H1 (cell line): ENCODE measurements at regions not wholly inside any gene's neighbourhood (a gene's known extent, or its start where the extent isn't known, plus 50 kb on each side); places are given as distances from the start of the nearest gene placed in this dataset.

Experiments used
- CTCF ChIA-PET: fragments of 300-600 bp; sonication (Branson Sonifier 250); formaldehyde crosslinking; loops from one replicate; lab custom pipeline; 2021; ENCODE audit not compliant: partially characterized antibody; lab: Charles Lee
- POLR2A ChIA-PET: fragments of 300-600 bp; sonication (Branson Sonifier 250); formaldehyde crosslinking; loops from one replicate; lab custom pipeline; 2021; ENCODE audit warnings: inconsistent platforms; ENCODE audit not compliant: partially characterized antibody; lab: Charles Lee
- DNase-seq, 2 experiments: peaks; one replicate each; pipeline versions ENCODE4 v3.0.0 to v3.0.0-alpha.2; 2010 to 2022; ENCODE audit warnings: low spot score in 2 of 2, low read depth in 1 of 2, mixed read lengths in 1 of 2
- FAIRE-seq: peaks from 2 replicates; lab custom pipeline; 2011; peaks lifted over from hg19 to GRCh38; lab: Jason Lieb, UNC
- H2AFZ ChIP-seq: 2 replicates; pipeline ENCODE4 v1.8.1; 2012; ENCODE audit warnings: low read length, inconsistent platforms
- H2AK5ac ChIP-seq: 2 replicates; pipeline ENCODE4 v1.6.1; 2013; ENCODE audit warnings: low read depth, low read length
- H2BK120ac ChIP-seq: replicated peaks from 2 replicates; pipeline ENCODE3; 2013; ENCODE audit warnings: low read depth, low read length, inconsistent platforms
- H2BK12ac ChIP-seq: 2 replicates; pipeline ENCODE4 v1.6.1; 2013; ENCODE audit warnings: low read depth, low read length
- H2BK15ac ChIP-seq: 2 replicates; pipeline ENCODE4 v1.6.1; 2013; ENCODE audit warnings: low read length
- H2BK20ac ChIP-seq: 2 replicates; pipeline ENCODE4 v1.6.1; 2013; ENCODE audit warnings: low read length
- H2BK5ac ChIP-seq: 2 replicates; pipeline ENCODE4 v1.6.1; 2013; ENCODE audit warnings: low read depth, low read length
- H3K14ac ChIP-seq: 2 replicates; pipeline ENCODE4 v1.6.1; 2013; ENCODE audit warnings: inconsistent platforms; ENCODE audit not compliant: insufficient read length
- H3K18ac ChIP-seq: 2 replicates; pipeline ENCODE4 v1.6.1; 2013; ENCODE audit warnings: low read length; ENCODE audit errors: extremely low read depth
- H3K23ac ChIP-seq: 2 replicates; pipeline ENCODE4 v1.6.1; 2013; ENCODE audit warnings: inconsistent platforms; ENCODE audit not compliant: insufficient read length
- H3K23me2 ChIP-seq: 2 replicates; pipeline ENCODE4 v1.6.1; 2013; ENCODE audit warnings: low read depth, low read length
- H3K27ac ChIP-seq: 2 replicates; pipeline ENCODE4 v1.6.1; 2011; ENCODE audit warnings: low read depth, low read length, inconsistent platforms
- H3K27me3 ChIP-seq, 4 experiments: replicated peaks in 1 of 4; 1 replicate in 1 of 4; 2 replicates in 3 of 4; pipeline versions ENCODE4 v1.6.1 to v1.8.1; 2011 to 2013; ENCODE audit warnings: low read length in 3 of 4, mild to moderate bottlenecking in 3 of 4, inconsistent platforms in 2 of 4, mixed read lengths in 2 of 4, moderate library complexity in 1 of 4; ENCODE audit not compliant: control insufficient read depth in 3 of 4, insufficient read depth in 3 of 4; ENCODE audit errors: extremely low read depth in 1 of 4
- H3K36me3 ChIP-seq, 4 experiments: 2 replicates each; pipeline versions ENCODE4 v1.6.1 to v1.8.1; 2011 to 2013; ENCODE audit warnings: mild to moderate bottlenecking in 4 of 4, low read length in 3 of 4, moderate library complexity in 2 of 4, control low read depth in 1 of 4, inconsistent platforms in 1 of 4; ENCODE audit not compliant: insufficient read depth in 4 of 4, control insufficient read depth in 2 of 4
- H3K4ac ChIP-seq: replicated peaks from 2 replicates; pipeline ENCODE3; 2013; ENCODE audit warnings: low read length, low read depth, mixed read lengths, inconsistent platforms; ENCODE audit not compliant: insufficient read length
- H3K4me1 ChIP-seq, 4 experiments: replicated peaks in 1 of 4; 1 replicate in 1 of 4; 2 replicates in 3 of 4; pipeline versions ENCODE4 v1.6.1 to v1.8.1; 2011 to 2013; ENCODE audit warnings: low read length in 3 of 4, inconsistent platforms in 2 of 4, mixed read lengths in 1 of 4; ENCODE audit not compliant: insufficient read depth in 4 of 4, control insufficient read depth in 3 of 4
- H3K4me2 ChIP-seq, 2 experiments: 2 replicates each; pipeline versions ENCODE4 v1.6.1 to v1.8.1; 2011 to 2013; ENCODE audit warnings: low read depth in 2 of 2, low read length in 2 of 2, control low read depth in 1 of 2, inconsistent platforms in 1 of 2, mild to moderate bottlenecking in 1 of 2; ENCODE audit not compliant: insufficient read depth in 1 of 2
- H3K4me3 ChIP-seq, 4 experiments: fragments of 200-600, 300-600 bp in 1 of 4; sonication (generic), shearing (Covaris generic), sonication (Bioruptor Twin) in 1 of 4; 2 replicates each; pipeline versions ENCODE4 v1.5.1 to v1.8.1; 2011 to 2016; ENCODE audit warnings: low read length in 4 of 4, low read depth in 3 of 4, control low read depth in 2 of 4, inconsistent platforms in 2 of 4, mild to moderate bottlenecking in 2 of 4, mixed read lengths in 1 of 4, moderate library complexity in 1 of 4; ENCODE audit not compliant: insufficient read depth in 2 of 4; ENCODE audit errors: extremely low read depth in 1 of 4
- H3K56ac ChIP-seq: replicated peaks from 2 replicates; pipeline ENCODE3; 2013; ENCODE audit warnings: low read depth, mild to moderate bottlenecking, mixed read lengths, low read length, inconsistent platforms; ENCODE audit not compliant: insufficient read length
- H3K79me1 ChIP-seq: 2 replicates; pipeline ENCODE4 v1.6.1; 2013; ENCODE audit warnings: low read depth, low read length, control low read depth
- H3K79me2 ChIP-seq, 2 experiments: 2 replicates each; pipeline versions ENCODE4 v1.6.1 to v1.8.1; 2012 to 2013; ENCODE audit warnings: low read length in 2 of 2, mild to moderate bottlenecking in 2 of 2, inconsistent platforms in 1 of 2; ENCODE audit not compliant: insufficient read depth in 2 of 2, control insufficient read depth in 1 of 2
- H3K9ac ChIP-seq, 4 experiments: replicated peaks in 1 of 4; 1 replicate in 1 of 4; 2 replicates in 3 of 4; pipeline versions ENCODE4 v1.6.1 to v1.8.1; 2011 to 2013; ENCODE audit warnings: low read depth in 3 of 4, low read length in 3 of 4, control low read depth in 2 of 4, mild to moderate bottlenecking in 2 of 4, moderate library complexity in 2 of 4, inconsistent platforms in 1 of 4; ENCODE audit errors: extremely low read depth in 1 of 4
- H3K9me3 ChIP-seq, 2 experiments: 2 replicates each; pipeline versions ENCODE4 v1.6.1 to v1.8.1; 2012 to 2013; ENCODE audit warnings: mild to moderate bottlenecking in 2 of 2, moderate library complexity in 2 of 2, control low read depth in 1 of 2, inconsistent platforms in 1 of 2, low read depth in 1 of 2, low read length in 1 of 2, mixed read lengths in 1 of 2; ENCODE audit not compliant: insufficient read depth in 2 of 2
- H4K20me1 ChIP-seq, 2 experiments: replicated peaks in 1 of 2; 2 replicates each; pipeline versions ENCODE3 to v1.8.1; 2011 to 2013; ENCODE audit warnings: inconsistent platforms in 2 of 2, low read length in 2 of 2, mild to moderate bottlenecking in 1 of 2; ENCODE audit not compliant: insufficient read depth in 2 of 2, control insufficient read depth in 1 of 2
- H4K5ac ChIP-seq: 2 replicates; pipeline ENCODE4 v1.6.1; 2013; ENCODE audit warnings: low read length, low read depth, mixed read lengths, inconsistent platforms; ENCODE audit not compliant: insufficient read length
- H4K8ac ChIP-seq: 2 replicates; pipeline ENCODE4 v1.8.0; 2013; ENCODE audit warnings: mild to moderate bottlenecking, moderate library complexity, low read length, inconsistent platforms; ENCODE audit not compliant: insufficient read depth; ENCODE audit errors: extremely low read depth
- H4K91ac ChIP-seq: replicated peaks from 2 replicates; pipeline ENCODE3; 2013; ENCODE audit warnings: low read length, mixed read lengths, inconsistent platforms; ENCODE audit not compliant: insufficient read length
- ASH2L ChIP-seq: fragments of 200-600, 300-600 bp; sonication (generic); IDR thresholded peaks from one replicate; pipeline ENCODE4 v1.7.1; 2017; ENCODE audit warnings: low read length
- CHD2 ChIP-seq: IDR thresholded peaks from 2 replicates; pipeline ENCODE4 v1.6.1; 2012; ENCODE audit warnings: low read length, improper control_type of control experiment
- CREB1 ChIP-seq: IDR thresholded peaks from 2 replicates; pipeline ENCODE4 v1.6.1; 2012; ENCODE audit warnings: inconsistent platforms
- KDM1A ChIP-seq: fragments of 200-600, 300-600 bp; sonication (generic); IDR thresholded peaks from 2 replicates; pipeline ENCODE4 v1.7.1; 2016; ENCODE audit warnings: mild to moderate bottlenecking, low read length, borderline replicate concordance
- PHF8 ChIP-seq: fragments of 200-600 bp; sonication (generic); conservative IDR thresholded peaks from 2 replicates; pipeline ENCODE4 v1.7.1; 2012; ENCODE audit warnings: low read depth, mild to moderate bottlenecking, inconsistent platforms, low read length, moderate library complexity
- POU5F1 ChIP-seq: IDR thresholded peaks from 2 replicates; pipeline ENCODE4 v1.6.1; 2011; ENCODE audit warnings: low read depth, mild to moderate bottlenecking, low read length, moderate library complexity
- RAD21 ChIP-seq, 2 experiments: IDR thresholded peaks in 1 of 2; conservative IDR thresholded peaks in 1 of 2; 2 replicates each; pipeline ENCODE4 v1.6.1; 2011; ENCODE audit warnings: low read depth in 2 of 2, low read length in 2 of 2, improper control_type of control experiment in 1 of 2, inconsistent platforms in 1 of 2, mild to moderate bottlenecking in 1 of 2, moderate library complexity in 1 of 2
- RFX5 ChIP-seq: IDR thresholded peaks from 2 replicates; pipeline ENCODE4 v1.6.1; 2011; ENCODE audit warnings: low read depth, low read length, improper control_type of control experiment, borderline replicate concordance
- SIX5 ChIP-seq: IDR thresholded peaks from 2 replicates; pipeline ENCODE4 v1.6.1; 2011; ENCODE audit warnings: mild to moderate bottlenecking, low read depth, low read length
- YY1 ChIP-seq: IDR thresholded peaks from 2 replicates; pipeline ENCODE4 v1.6.1; 2011; ENCODE audit warnings: low read depth, mild to moderate bottlenecking, low read length
- WGBS, 2 experiments: shearing (Covaris generic) in 1 of 2; methylation state at CpG; one replicate each; pipeline versions ENCODE4 v1.1.6 to v1.1.7; 2013 to 2015; ENCODE audit warnings: low lambda C conversion rate in 2 of 2, mixed read lengths in 2 of 2, inconsistent platforms in 1 of 2, low coverage in 1 of 2, missing lambda C conversion rate in 1 of 2; ENCODE audit not compliant: insufficient replicate concordance in 2 of 2, insufficient coverage in 1 of 2, insufficient read length in 1 of 2; ENCODE audit errors: extremely low coverage in 1 of 2, missing lambda C conversion rate in 1 of 2; 5-methylcytosine and 5-hydroxymethylcytosine counted together
- TF ChIP-seq, protein P1 (sequence below), 3 experiments: IDR thresholded peaks; 1 replicate in 2 of 3; 2 replicates in 1 of 3; pipeline versions ENCODE4 v1.5.1 to v1.6.1; 2011; ENCODE audit warnings: low read length in 3 of 3, mild to moderate bottlenecking in 3 of 3, inconsistent platforms in 2 of 3, low read depth in 1 of 3, moderate library complexity in 1 of 3; ENCODE audit not compliant: insufficient read depth in 1 of 3; ENCODE audit errors: control extremely low read depth in 1 of 3

GRCh38 chr6:168884646-168885086 lies 369.0 kb downstream of the THBS2 start:
- WGBS, 2 experiments = 24% methylated on average over 37 of the region's 37 CpGs; no CpG with 5 or more reads in 1 of the 2 experiments
- no peak overlapping the region for H2BK12ac ChIP-seq
- no peak overlapping the region for H3K9ac ChIP-seq
- H3K27ac ChIP-seq = no peak overlapping the region
- H3K27me3 ChIP-seq = peaks cover 0 to 11% (median 9%) of the 10 kb centered on the region in 4 experiments; a peak in 4 of 7 replicates
- 0 out of 2 replicates have a peak overlapping the region, but pooled peaks have one; percentile 19 for H2BK15ac ChIP-seq
- no peaks in the 10 kb centered on the region for H4K20me1 ChIP-seq
- H3K23ac ChIP-seq = no peak overlapping the region
- H3K79me1 ChIP-seq = no peaks in the 10 kb centered on the region
- H3K18ac ChIP-seq = no peak overlapping the region; the same call in 1 of the 2 replicates
- no peak overlapping the region; the same call in 1 of the 2 replicates for H4K8ac ChIP-seq
- no peak overlapping the region for H2AK5ac ChIP-seq
- no peak overlapping the region for H4K5ac ChIP-seq
- H3K9me3 ChIP-seq = no peaks in the 10 kb centered on the region
- H3K4me3 ChIP-seq = peak overlapping the region in 1 of 4 experiments; percentile 44; a peak in 1 of 8 replicates
- ChIA-PET CTCF (interaction anchor here (1.0 to 3.3 kb wide), 3 partner anchors 315 to 514 kb away, joined by 3 to 15 read pairs (median 3); no protein-coding TSS in a partner anchor), POLR2A (no interaction called here)
- peak overlapping the region; percentile 95; the same call in 1 of the 2 replicates for H2AFZ ChIP-seq
- H3K56ac ChIP-seq = no peak overlapping the region
- no peak overlapping the region for H4K91ac ChIP-seq
- no peaks in the 10 kb centered on the region for H3K36me3 ChIP-seq
- no peaks in the 10 kb centered on the region for H3K79me2 ChIP-seq
- no peak overlapping the region for H3K14ac ChIP-seq
- H3K4me2 ChIP-seq = peak overlapping the region in 1 of 2 experiments; percentile 55; a peak in 2 of 4 replicates
- H3K4ac ChIP-seq = no peak overlapping the region
- H2BK120ac ChIP-seq = no peak overlapping the region
- no peaks in the 10 kb centered on the region for H3K23me2 ChIP-seq
- no peak overlapping the region for H2BK20ac ChIP-seq
- DNase-seq (peak in 1 of 2 experiments; percentile 98), FAIRE-seq (no peak)
- no peak overlapping the region for H2BK5ac ChIP-seq
- H3K4me1 ChIP-seq = no peaks in the 10 kb centered on the region
- no peak for TF ChIP-seq SIX5
- TF ChIP-seq CREB1 = no peak
- TF ChIP-seq POU5F1 = no peak
- TF ChIP-seq ASH2L = peak; percentile 40
- no peak for TF ChIP-seq RFX5
- no peak for TF ChIP-seq PHF8
- TF ChIP-seq YY1 = peak; percentile 60; the same call in 1 of the 2 replicates
- peak; percentile 95 to 99 for TF ChIP-seq RAD21 (IDR thresholded peaks at IDR 0.05 in 1 of 2, conservative IDR thresholded peaks at IDR 0.05 in 1 of 2; ENCODE audit: low read depth in 2 of 2, low read length in 2 of 2)
- TF ChIP-seq CHD2 = no peak
- TF ChIP-seq, protein P1, sequence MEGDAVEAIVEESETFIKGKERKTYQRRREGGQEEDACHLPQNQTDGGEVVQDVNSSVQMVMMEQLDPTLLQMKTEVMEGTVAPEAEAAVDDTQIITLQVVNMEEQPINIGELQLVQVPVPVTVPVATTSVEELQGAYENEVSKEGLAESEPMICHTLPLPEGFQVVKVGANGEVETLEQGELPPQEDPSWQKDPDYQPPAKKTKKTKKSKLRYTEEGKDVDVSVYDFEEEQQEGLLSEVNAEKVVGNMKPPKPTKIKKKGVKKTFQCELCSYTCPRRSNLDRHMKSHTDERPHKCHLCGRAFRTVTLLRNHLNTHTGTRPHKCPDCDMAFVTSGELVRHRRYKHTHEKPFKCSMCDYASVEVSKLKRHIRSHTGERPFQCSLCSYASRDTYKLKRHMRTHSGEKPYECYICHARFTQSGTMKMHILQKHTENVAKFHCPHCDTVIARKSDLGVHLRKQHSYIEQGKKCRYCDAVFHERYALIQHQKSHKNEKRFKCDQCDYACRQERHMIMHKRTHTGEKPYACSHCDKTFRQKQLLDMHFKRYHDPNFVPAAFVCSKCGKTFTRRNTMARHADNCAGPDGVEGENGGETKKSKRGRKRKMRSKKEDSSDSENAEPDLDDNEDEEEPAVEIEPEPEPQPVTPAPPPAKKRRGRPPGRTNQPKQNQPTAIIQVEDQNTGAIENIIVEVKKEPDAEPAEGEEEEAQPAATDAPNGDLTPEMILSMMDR (IDR thresholded peaks at IDR 0.05; ENCODE audit: control extremely low read depth in 1 of 3, insufficient read depth in 1 of 3, low read depth in 1 of 3, low read length in 3 of 3) = peak; percentile 77 to 93 (median 88)
- TF ChIP-seq KDM1A = no peak
